Lung (tissue), 11 donors: ENCODE measurements at regions not wholly inside any gene's neighbourhood (a gene's known extent, or its start where the extent isn't known, plus 50 kb on each side); places are given as distances from the start of the nearest gene placed in this dataset.

Experiments
- ATAC-seq: fragments of 200-7000 bp; cut with Tn5 transposase; one replicate; pipeline ENCODE4 v1.9.1; 2020; ENCODE audit warnings: moderate number of reproducible peaks; ENCODE audit not compliant: insufficient read depth, low FRiP score
- DNase-seq, 3 donors: peaks; one replicate each; pipeline ENCODE4 v3.0.0-alpha.2; 2013 to 2017
- H3K27ac ChIP-seq, 2 donors: one replicate each; pipeline ENCODE4 v1.5.1; 2013; ENCODE audit warnings: mild to moderate bottlenecking in 2 of 2, moderate library complexity in 2 of 2, control low read depth in 1 of 2, inconsistent platforms in 1 of 2, low read depth in 1 of 2, low read length in 1 of 2
- H3K27me3 ChIP-seq, 3 donors: one replicate each; pipeline ENCODE4 v1.5.1; 2013; ENCODE audit warnings: low read length in 2 of 3; ENCODE audit not compliant: control insufficient read depth in 3 of 3, insufficient read depth in 3 of 3
- H3K36me3 ChIP-seq, 4 donors: one replicate each; pipeline ENCODE4 v1.5.1; 2013; ENCODE audit warnings: low read length in 4 of 4, mild to moderate bottlenecking in 1 of 4, moderate library complexity in 1 of 4; ENCODE audit not compliant: control insufficient read depth in 4 of 4, insufficient read depth in 4 of 4
- H3K4me1 ChIP-seq, 5 donors: one replicate each; pipeline ENCODE4 v1.5.1; 2013; ENCODE audit warnings: low read length in 5 of 5, mild to moderate bottlenecking in 2 of 5, moderate library complexity in 1 of 5; ENCODE audit not compliant: control insufficient read depth in 5 of 5, insufficient read depth in 5 of 5
- H3K4me3 ChIP-seq: one replicate; pipeline ENCODE4 v1.5.1; 2013; ENCODE audit warnings: mild to moderate bottlenecking, control low read depth, moderate library complexity
- H3K9ac ChIP-seq, 2 donors: one replicate each; pipeline ENCODE4 v1.5.1; 2013; ENCODE audit warnings: low read length in 2 of 2, control low read depth in 1 of 2; ENCODE audit not compliant: insufficient read depth in 1 of 2
- H3K9me3 ChIP-seq, 4 donors: one replicate each; pipeline ENCODE4 v1.5.1; 2013; ENCODE audit warnings: low read length in 3 of 4, mild to moderate bottlenecking in 1 of 4, moderate library complexity in 1 of 4; ENCODE audit not compliant: control insufficient read depth in 4 of 4, insufficient read depth in 3 of 4
- CTCF ChIP-seq: IDR thresholded peaks from 2 replicates; pipeline ENCODE4 v1.5.1; 2012; ENCODE audit warnings: mild to moderate bottlenecking; ENCODE audit errors: control extremely low read depth, extremely low read depth
- WGBS, 2 donors: extraction: QIAGEN DNeasy Blood & Tissue Kit; methylation state at CpG; one replicate each; pipeline ENCODE4 v1.1.7; 2013; 5-methylcytosine and 5-hydroxymethylcytosine counted together
- donor health status: control.
- donor health status: control.
- donor health status: Bipolar disorder and iron deficiency.
- donor health status: healthy.
- donor health status: DM: yes; HTN: yes; CAD: no.

GRCh38 chr3:21927261-21927660 lies 176.3 kb upstream of the ZNF385D start:
- no peak for TF ChIP-seq CTCF
- Histone ChIP-seq H3K27me3 (no peaks in the 10 kb centered on the region), H3K36me3 (no peaks in the 10 kb centered on the region), H3K9me3 (no peaks in the 10 kb centered on the region), H3K4me1 (peaks cover 0 to 2% (median 0%) of the 10 kb centered on the region in 5 donors), H3K4me3 (no peak overlapping the region), H3K27ac (no peak overlapping the region), H3K9ac (no peak overlapping the region)
- WGBS, 2 donors, result 55 to 70% methylated on average over 3 of the region's 3 CpGs
- ATAC-seq, result no peak
- DNase-seq, result no peak

- no peaks in the 10 kb centered on the region for H3K36me3 ChIP-seq
- TF ChIP-seq CTCF, result no peak
- no peaks in the 10 kb centered on the region for H3K9me3 ChIP-seq
- H3K4me3 ChIP-seq, result no peak overlapping the region
- no peak overlapping the region for H3K9ac ChIP-seq
- ATAC-seq (no peak), DNase-seq (no peak)
- peaks cover 0 to 7% (median 0%) of the 10 kb centered on the region in 5 donors for H3K4me1 ChIP-seq
- no peaks in the 10 kb centered on the region for H3K27me3 ChIP-seq
- H3K27ac ChIP-seq, result no peak overlapping the region
Measured at GRCh38 chr3:21934591-21934990, 183.6 kb upstream of the ZNF385D start.

GRCh38 chr3:21936207-21936606 lies 185.2 kb upstream of the ZNF385D start:
- peaks cover 0 to 15% (median 0%) of the 10 kb centered on the region in 5 donors for H3K4me1 ChIP-seq
- H3K36me3 ChIP-seq, result no peaks in the 10 kb centered on the region
- no peak for TF ChIP-seq CTCF
- ATAC-seq, result no peak
- no peak overlapping the region for H3K9ac ChIP-seq
- no peaks in the 10 kb centered on the region for H3K9me3 ChIP-seq
- H3K4me3 ChIP-seq, result no peak overlapping the region
- no peak for DNase-seq
- no peaks in the 10 kb centered on the region for H3K27me3 ChIP-seq
- H3K27ac ChIP-seq, result no peak overlapping the region
- 89 to 94% methylated on average over 2 of the region's 2 CpGs for WGBS, 2 donors

- no peaks in the 10 kb centered on the region for H3K27me3 ChIP-seq
- no peak overlapping the region for H3K9ac ChIP-seq
- no peak for DNase-seq
- H3K27ac ChIP-seq, result no peak overlapping the region
- H3K9me3 ChIP-seq, result no peaks in the 10 kb centered on the region
- 89 to 93% methylated on average over 5 of the region's 5 CpGs for WGBS, 2 donors
- TF ChIP-seq CTCF, result no peak
- no peak for ATAC-seq
- peaks cover 0 to 15% (median 0%) of the 10 kb centered on the region in 5 donors for H3K4me1 ChIP-seq
- no peak overlapping the region for H3K4me3 ChIP-seq
- H3K36me3 ChIP-seq, result no peaks in the 10 kb centered on the region
Measured at GRCh38 chr3:21938267-21938681, 187.3 kb upstream of the ZNF385D start.
